IMR-90 (cell line): ENCODE measurements at regions not wholly inside any gene's neighbourhood (a gene's known extent, or its start where the extent isn't known, plus 50 kb on each side); places are given as distances from the start of the nearest gene placed in this dataset.

Experiments
- CEBPB ChIP-seq: IDR thresholded peaks from 2 replicates; pipeline ENCODE4 v1.6.1; 2012; ENCODE audit warnings: low read depth, low read length, improper control_type of control experiment
- CHD1 ChIP-seq: IDR thresholded peaks from 2 replicates; pipeline ENCODE4 v1.6.1; 2012; ENCODE audit warnings: low read depth, low read length, improper control_type of control experiment
- MAFK ChIP-seq: IDR thresholded peaks from 2 replicates; pipeline ENCODE4 v1.6.1; 2012; ENCODE audit warnings: low read depth, low read length, improper control_type of control experiment
- MAZ ChIP-seq: IDR thresholded peaks from 2 replicates; pipeline ENCODE4 v1.6.1; 2012; ENCODE audit warnings: low read depth, mild to moderate bottlenecking, low read length, improper control_type of control experiment, moderate library complexity, borderline replicate concordance
- MXI1 ChIP-seq: IDR thresholded peaks from 2 replicates; pipeline ENCODE4 v1.6.1; 2012; ENCODE audit warnings: low read depth, mild to moderate bottlenecking, low read length, moderate library complexity, borderline replicate concordance
- POLR2A ChIP-seq: IDR thresholded peaks from 2 replicates; pipeline ENCODE4 v1.6.1; 2012; ENCODE audit warnings: mild to moderate bottlenecking, low read depth, low read length
- RAD21 ChIP-seq: IDR thresholded peaks from 2 replicates; pipeline ENCODE4 v1.6.1; 2012; ENCODE audit warnings: low read length, improper control_type of control experiment
- RCOR1 ChIP-seq: IDR thresholded peaks from 2 replicates; pipeline ENCODE4 v1.6.1; 2012; ENCODE audit warnings: mild to moderate bottlenecking, low read length, improper control_type of control experiment; ENCODE audit not compliant: insufficient replicate concordance
- SMC3 ChIP-seq: fragments of 150-350 bp; IDR thresholded peaks from 2 replicates; pipeline ENCODE4 v1.6.1; 2016; ENCODE audit warnings: low read depth, mild to moderate bottlenecking, antibody characterized with exemption, low read length, moderate library complexity
- TF ChIP-seq, protein P1 (sequence below): conservative IDR thresholded peaks from 2 replicates; pipeline ENCODE4 v1.5.1; 2012; ENCODE audit warnings: mild to moderate bottlenecking, low read depth, low read length, improper control_type of control experiment
- TF ChIP-seq, protein P2 (sequence below): fragments of 150-350 bp; IDR thresholded peaks from 2 replicates; pipeline ENCODE4 v1.6.1; 2016; ENCODE audit warnings: low read depth, mild to moderate bottlenecking, low read length, moderate library complexity, borderline replicate concordance

- TF ChIP-seq, protein P1, sequence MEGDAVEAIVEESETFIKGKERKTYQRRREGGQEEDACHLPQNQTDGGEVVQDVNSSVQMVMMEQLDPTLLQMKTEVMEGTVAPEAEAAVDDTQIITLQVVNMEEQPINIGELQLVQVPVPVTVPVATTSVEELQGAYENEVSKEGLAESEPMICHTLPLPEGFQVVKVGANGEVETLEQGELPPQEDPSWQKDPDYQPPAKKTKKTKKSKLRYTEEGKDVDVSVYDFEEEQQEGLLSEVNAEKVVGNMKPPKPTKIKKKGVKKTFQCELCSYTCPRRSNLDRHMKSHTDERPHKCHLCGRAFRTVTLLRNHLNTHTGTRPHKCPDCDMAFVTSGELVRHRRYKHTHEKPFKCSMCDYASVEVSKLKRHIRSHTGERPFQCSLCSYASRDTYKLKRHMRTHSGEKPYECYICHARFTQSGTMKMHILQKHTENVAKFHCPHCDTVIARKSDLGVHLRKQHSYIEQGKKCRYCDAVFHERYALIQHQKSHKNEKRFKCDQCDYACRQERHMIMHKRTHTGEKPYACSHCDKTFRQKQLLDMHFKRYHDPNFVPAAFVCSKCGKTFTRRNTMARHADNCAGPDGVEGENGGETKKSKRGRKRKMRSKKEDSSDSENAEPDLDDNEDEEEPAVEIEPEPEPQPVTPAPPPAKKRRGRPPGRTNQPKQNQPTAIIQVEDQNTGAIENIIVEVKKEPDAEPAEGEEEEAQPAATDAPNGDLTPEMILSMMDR: no peak
- TF ChIP-seq MAFK: no peak
- TF ChIP-seq RCOR1: no peak
- TF ChIP-seq POLR2A: no peak
- no peak for TF ChIP-seq RAD21
- no peak for TF ChIP-seq MXI1
- TF ChIP-seq CEBPB: no peak
- TF ChIP-seq CHD1: no peak
- no peak for TF ChIP-seq SMC3
- TF ChIP-seq MAZ: no peak
- TF ChIP-seq, protein P2, sequence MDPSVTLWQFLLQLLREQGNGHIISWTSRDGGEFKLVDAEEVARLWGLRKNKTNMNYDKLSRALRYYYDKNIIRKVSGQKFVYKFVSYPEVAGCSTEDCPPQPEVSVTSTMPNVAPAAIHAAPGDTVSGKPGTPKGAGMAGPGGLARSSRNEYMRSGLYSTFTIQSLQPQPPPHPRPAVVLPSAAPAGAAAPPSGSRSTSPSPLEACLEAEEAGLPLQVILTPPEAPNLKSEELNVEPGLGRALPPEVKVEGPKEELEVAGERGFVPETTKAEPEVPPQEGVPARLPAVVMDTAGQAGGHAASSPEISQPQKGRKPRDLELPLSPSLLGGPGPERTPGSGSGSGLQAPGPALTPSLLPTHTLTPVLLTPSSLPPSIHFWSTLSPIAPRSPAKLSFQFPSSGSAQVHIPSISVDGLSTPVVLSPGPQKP: no peak
Measured at GRCh38 chr14:37792124-37792523, 196.7 kb downstream of the TTC6 start.
